CD4-positive, alpha-beta T cell treated with Interleukin-6 at 100 ng/mL for 8 hours (primary cell): ENCODE measurements at regions not wholly inside any gene's neighbourhood (a gene's known extent, or its start where the extent isn't known, plus 50 kb on each side); places are given as distances from the start of the nearest gene placed in this dataset.

ENCODE experiments used
- DNase-seq: peaks from one replicate; pipeline ENCODE4 v3.0.0-alpha.2; 2020; ENCODE audit warnings: mixed read lengths, low spot score

GRCh38 chr9:115367780-115368525, 250.0 kb upstream of the TNC start:
- no peak for DNase-seq

- DNase-seq: no peak
Observed at GRCh38 chr9:115369322-115369957, 251.5 kb upstream of the TNC start.

- no peak for DNase-seq
Observed at GRCh38 chr9:115373000-115373709, 255.2 kb upstream of the TNC start.

- no peak for DNase-seq
Observed at GRCh38 chr9:115373710-115374045, 255.7 kb upstream of the TNC start.

GRCh38 chr9:115374724-115375268, 256.8 kb upstream of the TNC start:
- DNase-seq: no peak

- no peak for DNase-seq
Observed at GRCh38 chr9:115378241-115378640, 260.3 kb upstream of the TNC start.

- no peak for DNase-seq
Observed at GRCh38 chr9:115378758-115379157, 260.8 kb upstream of the TNC start.

GRCh38 chr9:115379719-115380118, 261.8 kb upstream of the TNC start:
- no peak for DNase-seq

GRCh38 chr9:115382865-115383264, 264.9 kb upstream of the TNC start:
- DNase-seq: no peak

GRCh38 chr9:115385383-115386122, 267.6 kb upstream of the TNC start:
- DNase-seq: no peak

- DNase-seq: no peak
Observed at GRCh38 chr9:115386963-115387770, 269.2 kb upstream of the TNC start.

GRCh38 chr9:115391168-115391825, 273.3 kb upstream of the TNC start:
- DNase-seq: no peak

GRCh38 chr9:115393976-115394775, 276.2 kb upstream of the TNC start:
- DNase-seq: no peak

- no peak for DNase-seq
Observed at GRCh38 chr9:115395511-115396021, 277.6 kb upstream of the TNC start.

GRCh38 chr9:115396071-115396529, 278.1 kb upstream of the TNC start:
- no peak for DNase-seq

GRCh38 chr9:115397591-115398312, 279.8 kb upstream of the TNC start:
- DNase-seq: no peak

- DNase-seq: no peak
Observed at GRCh38 chr9:115398313-115398650, 280.3 kb upstream of the TNC start.

- no peak for DNase-seq
Observed at GRCh38 chr9:115398996-115399395, 281.0 kb upstream of the TNC start.

- no peak for DNase-seq
Observed at GRCh38 chr9:115400796-115401195, 282.8 kb upstream of the TNC start.
